ENCODE measurements at regions not wholly inside any gene's neighbourhood (a gene's known extent, or its start where the extent isn't known, plus 50 kb on each side); places are given as distances from the start of the nearest gene placed in this dataset.
"Not testable (repeated sequence)": the region's sequence is repeated elsewhere in the genome, so short reads cannot be mapped to it uniquely, and the experiment has no call there.

DNA sequence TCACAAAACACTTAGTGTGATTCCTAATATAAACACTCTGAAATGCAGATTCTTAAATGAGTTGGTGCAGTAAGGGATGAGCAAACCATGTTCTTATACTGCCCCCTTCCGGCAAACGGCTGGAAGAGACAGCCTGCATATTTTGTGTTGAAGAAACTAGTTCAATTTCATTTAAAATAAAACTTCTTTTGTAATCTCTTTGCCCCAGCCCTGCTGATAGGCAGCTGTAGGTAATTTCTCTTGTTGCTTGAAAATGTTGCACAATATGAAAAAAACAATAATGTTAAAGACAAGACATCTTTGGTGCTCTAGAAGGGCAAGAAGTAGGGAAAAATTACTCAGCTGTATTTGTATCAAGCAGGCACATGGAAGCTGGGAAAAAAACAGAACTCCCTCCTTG, 89.7 kb upstream of the CCNG1 start:
- no peak overlapping the region for H3K4me3 ChIP-seq (ENCODE audit: low read depth, low read length)
- TF ChIP-seq, protein P1, sequence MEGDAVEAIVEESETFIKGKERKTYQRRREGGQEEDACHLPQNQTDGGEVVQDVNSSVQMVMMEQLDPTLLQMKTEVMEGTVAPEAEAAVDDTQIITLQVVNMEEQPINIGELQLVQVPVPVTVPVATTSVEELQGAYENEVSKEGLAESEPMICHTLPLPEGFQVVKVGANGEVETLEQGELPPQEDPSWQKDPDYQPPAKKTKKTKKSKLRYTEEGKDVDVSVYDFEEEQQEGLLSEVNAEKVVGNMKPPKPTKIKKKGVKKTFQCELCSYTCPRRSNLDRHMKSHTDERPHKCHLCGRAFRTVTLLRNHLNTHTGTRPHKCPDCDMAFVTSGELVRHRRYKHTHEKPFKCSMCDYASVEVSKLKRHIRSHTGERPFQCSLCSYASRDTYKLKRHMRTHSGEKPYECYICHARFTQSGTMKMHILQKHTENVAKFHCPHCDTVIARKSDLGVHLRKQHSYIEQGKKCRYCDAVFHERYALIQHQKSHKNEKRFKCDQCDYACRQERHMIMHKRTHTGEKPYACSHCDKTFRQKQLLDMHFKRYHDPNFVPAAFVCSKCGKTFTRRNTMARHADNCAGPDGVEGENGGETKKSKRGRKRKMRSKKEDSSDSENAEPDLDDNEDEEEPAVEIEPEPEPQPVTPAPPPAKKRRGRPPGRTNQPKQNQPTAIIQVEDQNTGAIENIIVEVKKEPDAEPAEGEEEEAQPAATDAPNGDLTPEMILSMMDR (IDR thresholded peaks at IDR 0.05; ENCODE audit: low read depth, low read length, missing control alignments) = peak; percentile 70
- DNase-seq (ENCODE audit: low read depth) = peak; percentile 33

DNA sequence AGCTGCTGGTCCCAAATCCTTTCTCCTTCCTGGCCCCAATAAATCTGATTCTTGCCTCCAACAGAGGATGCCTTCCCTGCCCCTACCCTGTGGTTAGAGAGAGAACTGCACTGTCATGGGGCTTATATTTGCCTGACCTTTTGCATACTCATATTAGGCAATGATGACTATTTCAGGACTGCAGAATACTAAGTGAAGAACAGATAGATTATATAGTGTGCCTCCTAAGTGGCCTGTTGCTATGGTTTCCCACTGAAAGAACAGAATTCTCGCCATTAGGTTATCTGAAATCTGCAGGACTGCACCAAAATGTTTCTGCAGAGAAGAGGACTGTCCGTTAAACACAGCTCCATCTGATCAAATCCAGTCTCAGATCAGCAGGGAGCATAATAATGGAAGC, 87.3 kb upstream of the CCNG1 start:
- no peak for DNase-seq (ENCODE audit: low read depth)
- TF ChIP-seq, protein P1 (IDR thresholded peaks at IDR 0.05; ENCODE audit: low read depth, low read length, missing control alignments) = peak; percentile 38
- no peak overlapping the region for H3K4me3 ChIP-seq (ENCODE audit: low read depth, low read length)

DNA sequence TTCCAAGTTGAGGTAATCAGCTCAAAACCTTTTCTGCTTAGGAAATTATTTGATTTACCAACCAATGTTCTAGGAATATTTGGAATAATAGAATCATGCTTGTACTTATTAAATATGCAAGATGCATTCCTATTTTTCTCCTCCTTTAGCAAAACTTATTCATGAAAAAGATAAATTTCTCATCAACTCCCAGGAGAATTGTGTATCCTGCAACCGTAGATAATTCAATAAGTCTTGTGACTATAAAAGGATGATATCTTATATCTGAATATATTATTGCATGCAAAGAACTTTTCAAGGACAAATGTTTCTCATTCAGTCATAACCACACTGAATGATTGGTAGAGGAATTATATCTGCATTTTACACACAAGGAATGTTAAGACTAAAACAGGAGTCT, 84.9 kb upstream of the CCNG1 start:
- DNase-seq (ENCODE audit: low read depth) = no peak
- no peak overlapping the region for H3K4me3 ChIP-seq (ENCODE audit: low read depth, low read length)
- TF ChIP-seq, protein P1 (IDR thresholded peaks at IDR 0.05; ENCODE audit: low read depth, low read length, missing control alignments) = no peak

DNA sequence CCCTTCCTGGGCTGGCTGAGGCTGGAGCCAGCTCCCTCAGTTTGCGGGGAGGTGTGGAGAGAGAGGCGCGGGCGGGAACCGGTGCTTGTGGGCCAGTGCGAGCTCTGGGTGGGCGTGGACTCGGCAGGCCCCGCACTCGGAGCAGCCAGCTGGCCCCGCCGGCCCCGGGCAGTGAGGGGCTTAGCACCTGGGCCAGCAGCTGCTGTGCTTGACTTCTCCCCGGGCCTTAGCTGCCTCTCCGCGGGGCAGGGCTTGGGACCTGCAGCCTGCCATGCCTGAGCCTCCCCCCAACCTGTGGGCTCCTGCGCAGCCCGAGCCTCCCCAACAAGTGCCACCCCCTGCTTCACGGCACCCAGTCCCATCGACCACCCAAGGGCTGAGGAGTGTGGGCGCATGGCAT, 81.6 kb upstream of the CCNG1 start:
- H3K4me3 ChIP-seq (ENCODE audit: low read depth, low read length); DNase-seq (ENCODE audit: low read depth): not testable (repeated sequence)

DNA sequence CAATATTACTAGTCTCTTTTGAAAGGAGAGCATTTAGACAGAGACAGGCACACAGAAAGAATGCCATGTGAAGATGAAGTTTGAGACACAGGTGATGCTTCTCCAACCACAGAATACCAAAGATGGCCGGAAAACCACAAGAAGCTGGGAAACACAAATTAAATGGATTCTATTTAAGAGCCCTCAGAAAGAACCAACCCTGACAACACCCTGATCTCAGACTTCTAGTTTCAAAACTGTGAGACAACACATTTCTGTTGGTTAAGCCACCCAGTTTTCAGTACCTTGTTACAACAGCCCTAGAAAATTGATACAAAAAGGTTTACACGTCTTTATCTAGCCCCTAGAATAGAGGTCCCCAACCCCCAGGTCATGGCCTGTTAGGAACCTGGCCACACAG, 79.8 kb upstream of the CCNG1 start:
- DNase-seq (ENCODE audit: low read depth) = no peak
- no peak overlapping the region for H3K4me3 ChIP-seq (ENCODE audit: low read depth, low read length)
- TF ChIP-seq, protein P1 (IDR thresholded peaks at IDR 0.05; ENCODE audit: low read depth, low read length, missing control alignments) = no peak

DNA sequence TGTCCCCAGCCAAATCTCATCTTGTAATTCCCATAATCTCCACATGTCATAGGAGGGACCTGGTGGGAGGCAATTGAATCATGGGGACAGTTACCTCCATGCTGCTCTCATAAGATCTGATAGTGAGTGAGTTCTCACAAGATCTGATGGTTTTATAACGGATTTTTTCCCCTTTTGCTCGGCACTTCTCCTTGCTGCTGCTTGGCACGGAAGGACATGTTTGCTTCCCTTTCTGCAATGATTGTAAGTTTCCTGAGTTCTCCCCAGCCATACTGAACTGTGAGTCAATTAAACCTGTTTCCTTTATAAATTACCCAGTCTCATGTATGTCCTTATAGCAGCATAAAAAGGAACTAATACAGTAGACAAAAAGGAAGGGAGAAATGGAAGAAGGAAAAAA, 76.7 kb upstream of the CCNG1 start:
- H3K4me3 ChIP-seq (ENCODE audit: low read depth, low read length) = no peak overlapping the region
- TF ChIP-seq, protein P1 (IDR thresholded peaks at IDR 0.05; ENCODE audit: low read depth, low read length, missing control alignments) = no peak
- DNase-seq (ENCODE audit: low read depth) = no peak

DNA sequence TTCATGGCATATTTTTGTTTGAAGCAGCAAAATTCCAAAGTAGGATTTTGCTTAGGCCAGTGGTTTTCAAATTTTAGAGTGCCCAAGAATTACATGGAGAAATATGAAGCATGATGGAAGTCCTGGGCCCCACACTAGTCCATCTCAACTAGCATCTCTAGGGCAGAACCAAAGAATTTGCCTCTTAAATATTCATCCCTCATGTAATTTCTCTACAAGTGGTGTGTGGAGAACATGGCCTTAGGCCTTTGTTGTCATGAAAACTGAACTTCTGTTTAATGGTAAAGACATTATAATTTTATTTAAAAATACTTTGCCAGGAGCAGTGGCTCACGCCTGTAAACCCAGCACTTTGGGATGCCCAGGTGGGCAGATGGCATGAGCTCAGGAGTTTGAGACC, 75.9 kb upstream of the CCNG1 start:
- no peak for DNase-seq (ENCODE audit: low read depth)
- TF ChIP-seq, protein P1 (IDR thresholded peaks at IDR 0.05; ENCODE audit: low read depth, low read length, missing control alignments) = no peak
- no peak overlapping the region for H3K4me3 ChIP-seq (ENCODE audit: low read depth, low read length)
